HCT116 (cell line): ENCODE measurements at regions not wholly inside any gene's neighbourhood (a gene's known extent, or its start where the extent isn't known, plus 50 kb on each side); places are given as distances from the start of the nearest gene placed in this dataset.

Experiments used
- CEBPB ChIP-seq: IDR thresholded peaks from 2 replicates; pipeline ENCODE4 v1.6.1; 2012; ENCODE audit warnings: low read depth
- EZH2 ChIP-seq: fragments of 200-600 bp; sonication (generic); IDR thresholded peaks from 2 replicates; pipeline ENCODE4 v1.6.1; 2017; ENCODE audit warnings: antibody characterized with exemption, mixed run types
- EZH2phosphoT487 ChIP-seq: fragments of 200-600 bp; IDR thresholded peaks from 2 replicates; pipeline ENCODE4 v1.6.1; 2018; ENCODE audit warnings: antibody characterized with exemption, borderline replicate concordance
- POLR2A ChIP-seq: IDR thresholded peaks from 2 replicates; pipeline ENCODE4 v1.7.0; 2011; ENCODE audit warnings: borderline replicate concordance; ENCODE audit not compliant: insufficient read depth, insufficient read length; ENCODE audit errors: extremely low read depth
- POLR2AphosphoS5 ChIP-seq: IDR thresholded peaks from 2 replicates; pipeline ENCODE4 v1.6.1; 2011; ENCODE audit warnings: mild to moderate bottlenecking, low read depth, low read length, moderate library complexity
- ZFX ChIP-seq: fragments of 450-650 bp; IDR thresholded peaks from 2 replicates; pipeline ENCODE4 v1.6.1; 2017
- TF ChIP-seq, protein P1 (sequence below), 3 experiments: fragments of 200-600 bp in 1 of 3; sonication (generic) in 1 of 3; IDR thresholded peaks in 2 of 3; conservative IDR thresholded peaks in 1 of 3; 2 replicates each; pipeline ENCODE4 v1.5.1; 2012 to 2017; ENCODE audit warnings: low read depth in 2 of 3, low read length in 2 of 3, antibody characterized with exemption in 1 of 3, borderline replicate concordance in 1 of 3, control low read depth in 1 of 3, mild to moderate bottlenecking in 1 of 3, mixed read lengths in 1 of 3, mixed run types in 1 of 3, moderate library complexity in 1 of 3; ENCODE audit not compliant: insufficient read depth in 1 of 3

DNA sequence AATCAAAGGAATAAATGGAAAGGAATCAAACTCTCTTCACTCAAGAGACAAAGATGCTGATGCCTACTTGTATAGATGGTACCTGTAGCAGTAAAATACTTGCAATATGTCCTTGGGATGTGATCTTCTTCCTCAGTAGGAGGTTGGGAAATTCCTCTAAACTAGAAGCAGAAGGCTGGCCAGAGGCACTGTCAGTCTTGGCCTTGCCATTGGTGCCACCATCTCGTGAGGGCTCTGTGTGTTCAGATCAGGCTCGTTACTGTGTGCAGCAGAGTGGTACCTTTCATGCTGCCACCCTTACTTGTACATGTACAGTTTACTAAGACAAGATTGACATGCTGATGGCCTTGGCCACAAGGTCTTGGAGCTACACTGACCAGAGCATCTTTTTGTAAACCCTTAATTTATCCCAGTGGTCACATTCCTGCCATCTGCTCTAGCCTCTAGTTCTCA, 169.0 kb downstream of the MYCN start:
- TF ChIP-seq, protein P1, sequence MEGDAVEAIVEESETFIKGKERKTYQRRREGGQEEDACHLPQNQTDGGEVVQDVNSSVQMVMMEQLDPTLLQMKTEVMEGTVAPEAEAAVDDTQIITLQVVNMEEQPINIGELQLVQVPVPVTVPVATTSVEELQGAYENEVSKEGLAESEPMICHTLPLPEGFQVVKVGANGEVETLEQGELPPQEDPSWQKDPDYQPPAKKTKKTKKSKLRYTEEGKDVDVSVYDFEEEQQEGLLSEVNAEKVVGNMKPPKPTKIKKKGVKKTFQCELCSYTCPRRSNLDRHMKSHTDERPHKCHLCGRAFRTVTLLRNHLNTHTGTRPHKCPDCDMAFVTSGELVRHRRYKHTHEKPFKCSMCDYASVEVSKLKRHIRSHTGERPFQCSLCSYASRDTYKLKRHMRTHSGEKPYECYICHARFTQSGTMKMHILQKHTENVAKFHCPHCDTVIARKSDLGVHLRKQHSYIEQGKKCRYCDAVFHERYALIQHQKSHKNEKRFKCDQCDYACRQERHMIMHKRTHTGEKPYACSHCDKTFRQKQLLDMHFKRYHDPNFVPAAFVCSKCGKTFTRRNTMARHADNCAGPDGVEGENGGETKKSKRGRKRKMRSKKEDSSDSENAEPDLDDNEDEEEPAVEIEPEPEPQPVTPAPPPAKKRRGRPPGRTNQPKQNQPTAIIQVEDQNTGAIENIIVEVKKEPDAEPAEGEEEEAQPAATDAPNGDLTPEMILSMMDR (IDR thresholded peaks at IDR 0.05 in 2 of 3, conservative IDR thresholded peaks at IDR 0.05 in 1 of 3; ENCODE audit: borderline replicate concordance in 1 of 3, insufficient read depth in 1 of 3, low read depth in 2 of 3, low read length in 2 of 3) = no peak
- TF ChIP-seq EZH2 (no peak), POLR2AphosphoS5 (no peak), EZH2phosphoT487 (no peak), CEBPB (no peak), ZFX (no peak), POLR2A (no peak)
